ENCODE measurements at regions not wholly inside any gene's neighbourhood (a gene's known extent, or its start where the extent isn't known, plus 50 kb on each side); places are given as distances from the start of the nearest gene placed in this dataset.
A peak's percentile ranks its signal among the peaks of the same experiment; 100 is the strongest.

DNA sequence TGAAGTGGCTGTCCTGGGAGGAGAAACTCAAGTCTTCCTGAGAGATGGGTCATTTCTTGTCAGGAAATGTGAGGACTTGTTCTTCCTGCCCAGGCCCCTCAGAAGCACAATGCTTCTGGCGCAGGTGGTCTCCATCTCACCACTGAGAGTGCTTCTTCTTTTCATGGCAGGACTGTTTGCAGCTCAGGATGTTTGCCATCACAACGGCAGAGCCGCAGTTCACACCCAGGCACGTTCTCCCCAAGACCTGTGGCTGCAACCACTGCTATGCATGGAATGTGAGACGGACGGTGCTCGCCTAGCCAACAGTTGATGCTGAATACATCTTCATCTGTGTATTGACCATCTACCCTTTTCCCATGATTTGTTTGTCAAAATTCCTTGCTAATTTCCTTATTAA lies 216.3 kb downstream of the GADD45G start (continued):
- TF ChIP-seq, protein P1, sequence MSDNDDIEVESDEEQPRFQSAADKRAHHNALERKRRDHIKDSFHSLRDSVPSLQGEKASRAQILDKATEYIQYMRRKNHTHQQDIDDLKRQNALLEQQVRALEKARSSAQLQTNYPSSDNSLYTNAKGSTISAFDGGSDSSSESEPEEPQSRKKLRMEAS (IDR thresholded peaks at IDR 0.05) = peak; percentile 55; the same call in 1 of the 2 replicates
- no peak for TF ChIP-seq CBX5 (IDR thresholded peaks at IDR 0.05; ENCODE audit: low read depth, low read length)
- no peak for TF ChIP-seq NRF1 (IDR thresholded peaks at IDR 0.05; ENCODE audit: low read depth, low read length)
- TF ChIP-seq, protein P2, sequence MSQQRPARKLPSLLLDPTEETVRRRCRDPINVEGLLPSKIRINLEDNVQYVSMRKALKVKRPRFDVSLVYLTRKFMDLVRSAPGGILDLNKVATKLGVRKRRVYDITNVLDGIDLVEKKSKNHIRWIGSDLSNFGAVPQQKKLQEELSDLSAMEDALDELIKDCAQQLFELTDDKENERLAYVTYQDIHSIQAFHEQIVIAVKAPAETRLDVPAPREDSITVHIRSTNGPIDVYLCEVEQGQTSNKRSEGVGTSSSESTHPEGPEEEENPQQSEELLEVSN (IDR thresholded peaks at IDR 0.05) = peak; percentile 14; the same call in 1 of the 2 replicates

Measured in H1 (cell line).